CD14-positive monocyte (primary cell): ENCODE measurements at regions not wholly inside any gene's neighbourhood (a gene's known extent, or its start where the extent isn't known, plus 50 kb on each side); places are given as distances from the start of the nearest gene placed in this dataset.

ENCODE experiments used
- DNase-seq, 3 donors: peaks; one replicate each; pipeline ENCODE4 v3.0.0-alpha.2; 2011 to 2022
- H2AFZ ChIP-seq: 2 replicates; pipeline ENCODE4 v1.6.0; 2012; ENCODE audit warnings: mild to moderate bottlenecking, low read depth, low read length, inconsistent platforms; ENCODE audit not compliant: insufficient read depth, poor library complexity, severe bottlenecking
- H3K27ac ChIP-seq, 2 donors: 1 replicate in 1 of 2; 2 replicates in 1 of 2; pipeline ENCODE4 v1.5.1; 2012 to 2013; ENCODE audit warnings: low read length in 2 of 2, control low read depth in 1 of 2, inconsistent platforms in 1 of 2, low read depth in 1 of 2, mild to moderate bottlenecking in 1 of 2
- H3K27me3 ChIP-seq, 2 donors: one replicate each; pipeline versions ENCODE4 v1.6.0 to v1.6.1; 2011 to 2013; ENCODE audit warnings: low read length in 2 of 2; ENCODE audit not compliant: control insufficient read depth in 2 of 2, insufficient read depth in 2 of 2
- H3K36me3 ChIP-seq, 2 donors: replicated peaks in 1 of 2; 1 replicate in 1 of 2; 2 replicates in 1 of 2; pipeline versions ENCODE4 v1.5.1 to v1.6.1; 2012 to 2013; ENCODE audit warnings: low read length in 2 of 2, control low read depth in 1 of 2, inconsistent platforms in 1 of 2, mild to moderate bottlenecking in 1 of 2; ENCODE audit not compliant: insufficient read depth in 2 of 2, control insufficient read depth in 1 of 2
- H3K4me1 ChIP-seq, 2 donors: 1 replicate in 1 of 2; 2 replicates in 1 of 2; pipeline versions ENCODE4 v1.5.1 to v1.6.1; 2012 to 2013; ENCODE audit warnings: low read length in 2 of 2, control low read depth in 1 of 2, inconsistent platforms in 1 of 2, mild to moderate bottlenecking in 1 of 2, moderate library complexity in 1 of 2; ENCODE audit not compliant: insufficient read depth in 2 of 2, control insufficient read depth in 1 of 2
- H3K4me2 ChIP-seq: replicated peaks from 2 replicates; pipeline ENCODE3; 2012; ENCODE audit warnings: low read length, moderate library complexity, mild to moderate bottlenecking; ENCODE audit not compliant: poor library complexity, severe bottlenecking; ENCODE audit errors: extremely low read depth
- H3K4me3 ChIP-seq, 3 experiments: fragments of 200-600 bp in 1 of 3; sonication (generic) in 1 of 3; replicated peaks in 1 of 3; 1 replicate in 2 of 3; 2 replicates in 1 of 3; pipeline ENCODE4 v1.5.1; 2011 to 2013; ENCODE audit warnings: low read length in 3 of 3, mild to moderate bottlenecking in 3 of 3, control low read depth in 2 of 3, low read depth in 2 of 3, inconsistent platforms in 1 of 3, moderate library complexity in 1 of 3
- H3K79me2 ChIP-seq: 2 replicates; pipeline ENCODE4 v1.6.0; 2012; ENCODE audit warnings: mild to moderate bottlenecking, control low read depth, inconsistent platforms, low read length, moderate library complexity; ENCODE audit not compliant: insufficient read depth
- H3K9ac ChIP-seq: 2 replicates; pipeline ENCODE4 v1.6.0; 2017; ENCODE audit warnings: low read length, mild to moderate bottlenecking; ENCODE audit not compliant: insufficient read depth, poor library complexity, severe bottlenecking
- H3K9me3 ChIP-seq, 2 donors: replicated peaks in 1 of 2; 1 replicate in 1 of 2; 2 replicates in 1 of 2; pipeline versions ENCODE4 v1.5.1 to v1.6.1; 2012 to 2013; ENCODE audit warnings: low read length in 2 of 2, control low read depth in 1 of 2; ENCODE audit not compliant: control insufficient read depth in 1 of 2, insufficient read depth in 1 of 2
- H4K20me1 ChIP-seq: 2 replicates; pipeline ENCODE4 v1.6.0; 2012; ENCODE audit warnings: mild to moderate bottlenecking, low read length, control low read depth, moderate library complexity; ENCODE audit not compliant: insufficient read depth
- H3K27ac Mint-ChIP-seq, 7 donors: one replicate each; pipeline ENCODE4 v1.8.0; 2020; ENCODE audit warnings: mild to moderate bottlenecking in 7 of 7, mixed read lengths in 7 of 7, moderate library complexity in 6 of 7, inconsistent platforms in 2 of 7
- H3K27me3 Mint-ChIP-seq, 3 donors: one replicate each; pipeline ENCODE4 v1.8.0; 2021 to 2022; ENCODE audit warnings: low read depth in 3 of 3, mild to moderate bottlenecking in 3 of 3, mixed read lengths in 3 of 3, moderate library complexity in 3 of 3, inconsistent platforms in 1 of 3
- H3K36me3 Mint-ChIP-seq, 2 donors: one replicate each; pipeline ENCODE4 v1.8.0; 2020; ENCODE audit warnings: mixed read lengths in 2 of 2, inconsistent platforms in 1 of 2, mild to moderate bottlenecking in 1 of 2
- H3K4me1 Mint-ChIP-seq: one replicate; pipeline ENCODE4 v1.8.0; 2020; ENCODE audit warnings: mild to moderate bottlenecking, mixed read lengths
- H3K4me3 Mint-ChIP-seq, 2 donors: one replicate each; pipeline ENCODE4 v1.8.0; 2020; ENCODE audit warnings: mild to moderate bottlenecking in 2 of 2, mixed read lengths in 2 of 2, moderate library complexity in 1 of 2
- H3K9me3 Mint-ChIP-seq, 7 donors: one replicate each; pipeline ENCODE4 v1.8.0; 2020 to 2022; ENCODE audit warnings: mixed read lengths in 7 of 7, mild to moderate bottlenecking in 6 of 7, moderate library complexity in 6 of 7, inconsistent platforms in 2 of 7
- CTCF ChIP-seq: fragments of 200-600 bp; IDR thresholded peaks from one replicate; pipeline ENCODE4 v1.8.0; 2022; ENCODE audit warnings: antibody characterized with exemption, mild to moderate bottlenecking
- WGBS: methylation state at CpG from one replicate; pipeline ENCODE4 v1.1.5; 2013; ENCODE audit warnings: missing lambda C conversion rate; ENCODE audit not compliant: insufficient coverage; 5-methylcytosine and 5-hydroxymethylcytosine counted together
- intact Hi-C, 2 donors: fragments of 100-400 bp; cut with micrococcal nuclease; formaldehyde crosslinking; loops; one replicate each; pipeline versions ENCODE4 v1.15.0 to v1.15.1; 2023

- intact Hi-C loops, result loop anchor here in 1 of 2 donors (2.0 kb wide), 1 partner anchor 19 kb away; no protein-coding TSS in a partner anchor
- H3K27me3 Mint-ChIP-seq, result peaks cover 0 to 1% (median 0%) of the 10 kb centered on the region in 3 donors
- peak overlapping the region in 3 of 7 donors; percentile 7 to 80 (median 56) for H3K27ac Mint-ChIP-seq
- Histone ChIP-seq H3K27ac (no peak overlapping the region), H3K79me2 (no peaks in the 10 kb centered on the region), H3K4me3 (no peak overlapping the region), H3K4me2 (no peak overlapping the region), H3K27me3 (no peaks in the 10 kb centered on the region), H2AFZ (no peak overlapping the region), H3K9me3 (no peaks in the 10 kb centered on the region), H3K36me3 (no peaks in the 10 kb centered on the region), H4K20me1 (no peaks in the 10 kb centered on the region), H3K9ac (no peak overlapping the region), H3K4me1 (peaks cover 35 to 40% of the 10 kb centered on the region in 2 donors)
- DNase-seq, result no peak
- TF ChIP-seq CTCF, result no peak
- peaks cover 44% of the 10 kb centered on the region for H3K4me1 Mint-ChIP-seq
- 92% methylated on average over 2 of the region's 4 CpGs for WGBS
- H3K36me3 Mint-ChIP-seq, result peaks cover 2 to 3% of the 10 kb centered on the region in 2 donors
- H3K9me3 Mint-ChIP-seq, result peaks cover 0 to 6% (median 3%) of the 10 kb centered on the region in 7 donors
- H3K4me3 Mint-ChIP-seq, result no peak overlapping the region
Observed at GRCh38 chr20:47412083-47412482, 55.6 kb upstream of the ZMYND8 start.

GRCh38 chr20:47413189-47413588, 56.7 kb upstream of the ZMYND8 start:
- Histone ChIP-seq H2AFZ (peak overlapping the region; percentile 38), H3K4me3 (no peak overlapping the region), H3K9ac (no peak overlapping the region), H3K4me1 (peaks cover 46 to 51% of the 10 kb centered on the region in 2 donors), H4K20me1 (no peaks in the 10 kb centered on the region), H3K36me3 (no peaks in the 10 kb centered on the region), H3K27ac (peak overlapping the region; percentile 22 to 56), H3K4me2 (no peak overlapping the region), H3K27me3 (no peaks in the 10 kb centered on the region), H3K79me2 (no peaks in the 10 kb centered on the region), H3K9me3 (no peaks in the 10 kb centered on the region)
- intact Hi-C loops, result loop anchor here in 1 of 2 donors (2.0 kb wide), 1 partner anchor 20 kb away; no protein-coding TSS in a partner anchor
- Mint-ChIP-seq H3K27ac (peak overlapping the region in 5 of 7 donors; percentile 56 to 87 (median 77)), H3K4me1 (peaks cover 55% of the 10 kb centered on the region), H3K9me3 (peaks cover 0 to 6% (median 3%) of the 10 kb centered on the region in 7 donors), H3K4me3 (no peak overlapping the region), H3K27me3 (peaks cover 0 to 1% (median 0%) of the 10 kb centered on the region in 3 donors), H3K36me3 (peaks cover 2 to 3% of the 10 kb centered on the region in 2 donors)
- TF ChIP-seq CTCF, result no peak
- no peak for DNase-seq
- 83% methylated on average over 1 of the region's 8 CpGs for WGBS
